HG02763 (cell line): ENCODE measurements at regions not wholly inside any gene's neighbourhood (a gene's known extent, or its start where the extent isn't known, plus 50 kb on each side); places are given as distances from the start of the nearest gene placed in this dataset.
"Not testable (repeated sequence)": the region's sequence is repeated elsewhere in the genome, so short reads cannot be mapped to it uniquely, and the experiment has no call there.

Source experiments
- ATAC-seq: cut with Tn5 transposase; IDR thresholded peaks from one replicate; pipeline ENCODE4 v1.9.1; 2021; ENCODE audit warnings: mild to moderate bottlenecking, moderate library complexity; ENCODE audit not compliant: unreplicated experiment

DNA sequence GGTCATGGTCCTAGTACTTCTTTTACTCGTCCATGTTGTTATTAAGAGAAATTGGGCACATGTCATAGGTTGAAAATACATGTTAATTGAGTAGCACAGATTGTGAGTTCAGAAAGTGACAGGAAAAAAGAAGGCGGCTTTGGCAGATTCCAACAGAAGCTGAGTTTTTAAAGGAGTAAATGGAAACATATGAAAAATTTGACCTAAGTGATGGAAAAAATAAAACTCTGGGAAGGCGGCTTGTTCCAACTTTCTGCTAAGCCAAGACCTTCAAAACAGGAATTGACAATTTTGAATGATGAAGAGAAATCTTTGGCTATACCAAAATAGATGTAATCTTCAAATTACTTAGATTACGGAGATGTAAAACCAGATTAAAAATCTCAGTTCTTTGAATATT, 868.0 kb downstream of the EPHA4 start:
- no peak for ATAC-seq

DNA sequence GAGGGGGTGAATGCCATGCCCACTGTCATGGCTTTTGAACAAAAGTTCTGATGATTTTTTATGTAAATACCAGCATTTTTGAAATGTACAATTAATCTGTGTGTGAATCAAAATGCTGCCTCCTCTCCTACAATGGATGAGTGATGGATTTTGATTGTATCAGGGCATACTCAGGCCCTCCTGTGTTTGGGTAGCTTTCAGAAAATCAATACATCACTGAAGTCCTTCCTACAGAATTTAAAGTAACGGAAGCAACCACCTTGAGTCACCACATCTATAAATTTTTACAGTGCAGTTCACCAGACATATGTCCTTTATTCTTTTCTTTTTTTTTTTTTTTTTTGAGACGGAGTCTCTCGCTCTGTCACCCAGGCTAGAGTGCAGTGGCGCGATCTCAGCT, 867.3 kb downstream of the EPHA4 start:
- ATAC-seq = no peak

DNA sequence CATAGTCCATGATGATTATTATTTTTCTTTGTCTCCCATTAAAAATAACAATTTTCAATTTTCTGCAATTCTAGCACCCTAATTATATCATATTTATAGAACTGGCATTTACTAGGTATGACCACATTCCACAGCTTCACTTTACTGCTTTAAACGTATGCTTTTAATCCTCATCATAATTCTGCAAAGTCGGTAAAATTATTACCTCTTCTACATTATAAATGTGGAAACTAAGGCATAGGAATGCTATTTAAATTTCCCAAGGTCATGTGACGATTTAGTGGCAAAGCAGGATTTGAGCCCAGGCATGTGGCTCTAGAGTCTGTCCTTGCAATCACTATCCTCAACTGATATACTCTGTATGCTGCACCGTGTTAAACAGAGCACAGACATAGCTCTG, 866.4 kb downstream of the EPHA4 start:
- ATAC-seq = no peak

DNA sequence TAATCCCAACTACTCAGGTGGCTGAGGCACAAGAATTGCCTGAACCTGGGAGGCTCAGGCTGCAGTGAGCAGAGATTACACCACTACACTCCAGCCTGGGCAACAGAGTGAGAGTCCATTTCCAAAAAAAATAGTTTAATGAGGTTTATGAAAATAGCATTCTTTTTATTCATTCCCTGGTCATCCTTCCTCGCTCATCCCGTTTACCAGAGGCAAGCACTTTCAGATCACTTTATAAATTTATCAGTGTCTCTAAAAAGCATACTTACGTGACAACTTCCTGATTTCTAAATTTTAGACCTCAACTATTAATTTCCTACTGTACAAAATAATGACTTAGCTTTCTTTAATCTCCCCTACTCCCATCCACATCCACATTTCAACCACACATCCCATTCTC, 864.8 kb downstream of the EPHA4 start:
- no peak for ATAC-seq

DNA sequence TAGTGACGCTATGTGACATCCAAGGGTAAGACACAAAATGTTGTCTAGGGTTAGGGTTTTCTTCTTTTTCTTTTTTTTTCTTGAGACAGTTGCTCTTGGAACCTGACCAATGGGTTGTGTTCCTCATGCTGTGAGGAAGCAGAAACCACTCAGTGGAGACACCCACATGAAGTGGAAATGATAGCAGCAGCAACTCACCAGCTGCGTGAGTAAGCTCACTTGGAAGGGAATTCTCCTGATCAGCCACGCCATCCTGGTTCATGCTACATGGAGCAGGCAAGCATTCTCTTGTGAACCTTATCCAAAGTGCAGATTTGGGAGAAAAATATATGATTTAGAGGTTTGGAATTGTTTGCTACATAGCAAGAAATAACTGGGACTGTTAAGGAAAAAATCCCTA, 863.7 kb downstream of the EPHA4 start:
- ATAC-seq = no peak

DNA sequence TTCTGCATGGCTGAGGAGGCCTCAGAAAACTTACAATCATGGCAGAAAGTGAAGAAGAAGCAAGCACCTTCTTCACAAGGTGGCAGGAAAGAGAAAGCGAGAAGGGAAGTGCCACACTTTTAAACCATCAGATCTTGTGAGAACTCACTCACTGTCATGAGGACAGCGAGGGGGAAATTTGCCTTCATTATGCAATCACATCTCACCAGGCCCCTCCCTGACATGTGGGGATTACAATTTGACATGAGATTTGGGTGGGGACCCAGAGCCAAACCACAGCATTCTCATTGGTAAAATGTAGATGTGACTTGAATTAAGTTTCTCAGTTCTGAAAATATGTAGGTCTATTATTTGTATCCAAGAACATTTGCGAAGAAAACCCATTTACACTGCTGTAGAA, 854.8 kb downstream of the EPHA4 start:
- no peak for ATAC-seq

DNA sequence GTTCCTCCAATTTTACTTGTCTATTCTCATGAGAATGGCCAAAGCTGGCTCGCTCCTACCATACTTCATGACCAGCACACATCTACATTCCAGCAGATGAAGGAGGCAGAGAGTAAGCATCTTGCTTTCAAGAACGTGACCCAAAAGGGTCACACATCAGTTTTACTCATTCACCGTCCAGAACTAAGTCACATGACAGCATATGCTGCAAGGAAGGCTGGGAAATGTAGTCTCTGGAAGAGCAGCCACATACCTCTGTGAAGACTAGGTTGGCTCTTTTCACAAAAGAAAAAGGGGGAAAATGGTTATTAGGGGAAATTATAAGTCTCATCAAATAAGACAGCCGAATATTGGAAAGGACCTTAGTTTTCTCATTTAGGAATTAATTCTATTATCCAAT, 835.3 kb downstream of the EPHA4 start:
- ATAC-seq = no peak

DNA sequence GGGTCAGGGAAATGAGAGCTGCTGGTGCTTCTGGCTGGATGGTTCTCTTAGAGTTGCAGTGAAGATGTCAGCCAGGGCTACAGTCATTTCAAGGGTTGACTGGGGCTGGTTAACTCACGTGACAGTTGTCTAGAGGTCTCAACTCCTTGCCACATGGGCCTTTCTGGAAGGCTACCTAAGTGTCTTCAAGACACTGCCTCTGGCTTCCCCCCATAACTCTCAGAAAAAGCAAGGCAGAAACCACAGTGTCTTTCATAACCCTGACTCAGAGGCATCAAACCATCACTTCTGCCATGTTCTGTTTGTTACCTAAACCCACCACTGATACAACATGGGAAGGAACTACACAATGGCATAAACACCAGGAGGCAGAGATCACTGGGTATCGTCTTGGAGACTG, 828.9 kb downstream of the EPHA4 start:
- ATAC-seq = no peak

DNA sequence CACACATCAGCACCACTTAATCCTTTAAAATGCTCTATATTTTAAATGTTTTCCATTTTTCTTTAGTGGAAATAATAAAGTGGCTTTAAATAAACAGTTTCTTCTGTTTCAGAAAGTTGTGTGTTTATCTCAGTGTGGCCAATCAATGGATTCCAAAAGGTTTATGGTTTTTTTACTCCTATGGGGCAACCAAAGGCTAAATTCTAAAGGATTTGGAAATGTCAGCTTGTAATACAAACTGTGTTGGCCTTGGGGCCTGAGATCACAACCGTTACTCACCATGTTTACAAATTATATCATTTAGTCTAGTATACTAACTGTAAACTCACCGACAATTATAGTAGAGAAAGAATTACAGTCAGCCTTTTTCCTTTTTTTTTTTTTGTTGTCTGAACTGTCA, 827.2 kb downstream of the EPHA4 start:
- no peak for ATAC-seq

DNA sequence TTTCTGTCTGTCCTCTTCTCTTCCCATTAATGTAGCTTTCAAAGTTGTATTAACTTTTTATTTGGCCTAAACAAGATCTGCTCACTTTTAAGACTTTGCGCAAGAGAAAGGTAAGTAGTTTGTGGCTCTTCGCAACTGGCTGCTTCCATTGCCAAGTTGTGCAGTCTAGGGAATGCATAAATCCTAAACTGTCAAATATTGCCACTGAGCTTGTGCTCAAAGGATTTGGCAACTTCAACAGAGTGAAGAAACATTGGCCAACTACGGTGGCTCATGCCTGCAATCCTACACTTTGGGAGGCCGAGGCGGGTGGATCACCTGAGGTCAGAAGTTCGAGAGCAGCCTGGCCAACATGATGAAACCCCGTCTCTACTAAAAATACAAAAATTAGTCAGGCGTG, 826.4 kb downstream of the EPHA4 start:
- ATAC-seq = no peak

DNA sequence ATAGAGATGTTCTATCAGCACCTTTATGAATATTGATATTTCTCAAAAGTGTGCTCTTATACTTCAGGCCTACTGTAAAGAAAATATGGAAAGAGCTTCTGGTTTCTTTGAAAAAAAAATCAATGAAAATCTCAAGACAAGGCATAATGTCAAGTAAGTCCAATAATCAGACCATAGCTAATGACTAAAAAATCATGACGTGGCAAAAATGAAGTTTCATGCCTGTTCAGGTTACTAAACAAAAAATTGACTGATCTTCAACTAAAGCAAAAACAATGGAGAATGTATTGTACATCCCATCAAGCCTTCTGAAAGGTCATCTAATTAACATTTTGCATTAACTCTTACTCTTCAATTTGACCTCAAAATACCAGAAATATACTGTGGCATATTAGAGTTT, 824.4 kb downstream of the EPHA4 start:
- no peak for ATAC-seq

DNA sequence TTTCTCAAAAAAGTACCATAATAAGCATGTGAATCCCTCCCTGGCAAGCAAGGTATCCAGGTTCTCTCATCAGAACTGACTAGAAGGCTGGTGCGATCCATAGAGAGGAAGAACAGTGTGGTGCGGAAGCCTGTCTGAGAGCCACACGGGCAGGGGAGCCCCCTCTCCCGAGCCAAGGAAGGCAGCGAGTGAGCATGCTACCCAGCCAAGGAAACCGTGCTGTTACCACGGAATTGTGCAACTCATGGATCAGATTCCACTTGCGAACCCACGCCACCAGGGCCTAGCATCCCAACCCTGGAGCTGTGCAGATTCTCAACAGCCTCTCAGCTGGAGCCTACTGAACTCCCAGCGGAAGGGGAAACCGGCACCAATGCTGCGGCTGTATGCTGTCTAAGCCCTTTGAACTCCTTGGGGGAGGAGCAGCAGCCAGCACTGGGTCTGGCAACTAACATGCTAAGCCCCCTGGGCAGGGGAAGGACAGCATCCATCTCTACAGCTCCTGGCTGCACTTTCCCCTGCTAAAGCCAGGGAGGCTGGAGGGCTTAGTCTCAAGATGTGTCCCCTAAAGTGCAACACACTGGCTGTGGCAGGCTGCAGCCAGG, 823.1 kb downstream of the EPHA4 start:
- ATAC-seq = no peak

DNA sequence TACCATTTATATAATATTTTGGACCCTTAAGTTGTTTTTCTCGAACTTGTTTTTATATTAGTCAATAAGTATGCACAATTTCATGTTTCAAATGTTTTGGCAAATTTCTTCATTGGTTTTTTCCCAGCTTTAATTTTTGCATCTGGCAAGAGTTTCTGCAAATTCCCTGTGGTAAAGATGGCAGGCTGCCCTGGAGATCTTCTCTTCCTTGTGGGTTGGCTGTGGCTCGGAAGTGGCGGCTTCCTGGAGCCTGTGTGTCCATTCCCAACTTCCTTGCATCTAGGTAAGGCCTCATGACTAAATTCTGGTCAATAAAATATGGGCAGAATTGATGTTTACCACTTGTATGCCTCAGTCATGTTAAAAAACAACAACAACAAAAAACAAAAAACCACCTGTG, 818.6 kb downstream of the EPHA4 start:
- no peak for ATAC-seq

DNA sequence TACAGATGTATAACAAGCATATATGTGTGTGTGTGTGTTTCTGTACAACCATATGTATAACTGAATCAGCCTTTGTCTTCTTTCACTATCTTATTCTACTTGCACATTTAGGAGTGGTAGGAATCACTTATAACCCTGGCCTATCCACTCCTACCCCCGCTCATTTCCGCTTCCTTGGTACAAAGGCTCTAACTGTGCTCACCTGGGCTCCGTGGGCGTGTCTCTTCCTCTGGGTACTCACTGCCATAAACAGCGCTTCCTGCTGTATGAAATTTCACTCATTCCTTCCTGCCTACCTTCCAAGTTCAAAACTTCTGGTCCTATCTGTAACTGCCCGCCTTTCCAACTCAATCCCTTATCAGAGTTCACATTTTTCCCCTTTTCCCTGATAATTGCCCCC, 815.5 kb downstream of the EPHA4 start:
- no peak for ATAC-seq

DNA sequence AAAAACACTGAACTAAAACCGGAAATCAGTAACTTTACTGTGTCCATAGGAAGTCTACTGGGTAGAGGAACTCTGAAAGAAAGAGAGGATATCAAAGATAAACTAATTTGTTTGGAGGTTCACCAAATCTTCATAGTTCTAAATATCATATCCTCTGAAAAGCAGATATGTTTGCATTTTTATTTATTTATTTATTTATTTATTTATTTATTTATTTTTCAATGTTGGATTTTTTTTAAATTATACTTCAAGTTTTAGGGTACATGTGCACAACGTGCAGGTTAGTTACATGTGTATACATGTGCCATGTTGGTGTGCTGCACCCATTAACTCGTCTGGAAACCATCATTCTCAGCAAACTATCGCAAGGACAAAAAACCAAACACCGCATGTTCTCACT, 813.7 kb downstream of the EPHA4 start:
- ATAC-seq = not testable (repeated sequence)

DNA sequence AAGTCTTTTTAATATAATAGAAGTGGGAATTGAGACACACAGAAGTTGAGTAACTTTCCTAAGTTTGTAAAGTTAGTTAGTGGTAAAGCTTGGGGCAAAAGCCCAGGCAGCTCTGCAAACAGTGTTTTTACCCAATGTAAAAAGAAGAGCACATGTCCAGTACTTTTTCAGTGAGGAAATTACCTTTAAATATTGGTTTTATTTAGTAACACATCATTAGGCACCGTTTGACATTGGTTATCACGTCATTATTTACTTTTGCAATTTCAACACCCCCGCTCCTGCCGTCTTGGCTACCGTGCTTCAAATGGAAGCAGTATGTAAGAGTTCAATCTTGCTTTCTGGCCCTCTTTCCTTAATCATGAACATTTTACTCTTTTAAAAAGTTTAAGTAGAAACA, 807.9 kb downstream of the EPHA4 start:
- ATAC-seq = no peak

DNA sequence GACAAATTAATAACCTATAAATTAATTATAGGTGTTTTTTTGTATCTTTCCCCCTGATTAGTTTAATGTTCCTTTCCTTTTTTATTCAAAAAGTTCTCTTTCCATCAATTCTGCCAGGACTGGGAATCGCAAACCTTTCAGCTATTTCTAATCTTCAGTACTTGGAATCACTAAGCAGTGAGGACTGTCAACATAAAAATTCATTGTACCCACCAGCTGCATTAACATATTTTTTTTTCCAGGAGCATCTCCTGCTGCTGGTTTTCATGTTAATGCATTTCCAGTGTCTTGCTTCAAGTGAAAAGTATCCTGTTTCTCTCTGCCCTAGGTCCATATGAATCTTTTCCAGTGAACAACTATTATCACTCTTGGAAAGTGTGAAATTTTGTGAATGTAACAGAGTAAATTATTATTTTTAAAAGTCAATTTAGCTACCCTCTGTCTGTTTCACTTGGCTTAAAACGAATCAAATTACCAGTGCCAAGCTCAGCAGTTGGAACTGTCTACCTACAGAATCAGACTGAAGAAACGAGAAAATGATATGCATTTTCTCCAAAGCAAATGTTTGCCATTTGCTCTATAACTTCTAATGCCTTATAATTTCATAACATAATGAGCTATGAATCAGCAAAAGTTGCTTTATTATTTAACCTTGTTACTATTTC, 804.4 kb downstream of the EPHA4 start:
- no peak for ATAC-seq

DNA sequence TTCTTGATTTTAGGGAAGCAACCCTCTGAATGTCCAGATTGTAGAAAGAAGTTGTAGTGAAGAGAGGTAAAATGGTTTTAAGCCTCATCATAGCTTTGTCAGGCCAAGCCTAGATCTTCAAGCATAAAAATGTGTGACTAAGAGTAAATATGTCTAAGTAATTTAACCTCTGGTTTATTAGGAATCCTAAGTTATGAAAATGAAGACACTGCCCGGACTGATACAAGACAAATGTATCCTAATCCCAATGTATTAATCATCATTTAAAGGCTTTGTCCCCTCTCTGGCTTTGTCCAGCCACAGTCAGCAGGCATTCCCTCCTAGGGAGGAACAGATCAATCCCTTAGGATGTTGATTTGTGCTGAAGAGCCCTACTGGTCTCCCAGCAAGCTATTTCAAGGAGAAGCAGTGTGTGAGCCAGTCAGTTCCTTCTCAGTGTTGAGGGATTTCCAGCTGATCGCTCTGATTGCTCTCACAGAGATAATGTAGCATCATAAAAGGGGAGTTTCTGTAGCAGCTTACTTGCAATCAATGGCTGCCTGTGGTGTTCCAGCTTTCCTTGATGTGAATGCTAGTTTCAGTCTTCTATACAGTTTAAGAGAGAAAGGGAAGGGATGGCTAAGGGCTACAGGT, 796.1 kb downstream of the EPHA4 start:
- ATAC-seq = no peak

DNA sequence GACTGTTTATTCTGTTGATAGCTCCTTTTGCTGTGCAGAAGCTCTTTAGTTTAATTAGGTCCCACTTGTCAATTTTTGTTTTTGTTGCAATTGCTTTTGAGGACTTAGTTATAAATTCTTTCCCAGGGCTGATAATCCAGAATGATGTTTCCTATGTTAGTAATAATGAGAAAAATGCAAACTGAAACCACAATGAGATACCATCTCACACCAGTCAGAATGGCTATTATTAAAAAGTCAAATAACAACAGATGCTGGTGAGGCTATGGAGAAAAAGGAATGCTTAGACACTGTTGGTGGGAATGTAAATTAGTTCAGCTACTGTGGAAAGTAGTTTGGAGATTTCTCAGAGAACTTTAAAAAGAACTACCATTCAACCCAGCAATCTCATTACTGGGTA, 793.0 kb downstream of the EPHA4 start:
- not testable (repeated sequence) for ATAC-seq

DNA sequence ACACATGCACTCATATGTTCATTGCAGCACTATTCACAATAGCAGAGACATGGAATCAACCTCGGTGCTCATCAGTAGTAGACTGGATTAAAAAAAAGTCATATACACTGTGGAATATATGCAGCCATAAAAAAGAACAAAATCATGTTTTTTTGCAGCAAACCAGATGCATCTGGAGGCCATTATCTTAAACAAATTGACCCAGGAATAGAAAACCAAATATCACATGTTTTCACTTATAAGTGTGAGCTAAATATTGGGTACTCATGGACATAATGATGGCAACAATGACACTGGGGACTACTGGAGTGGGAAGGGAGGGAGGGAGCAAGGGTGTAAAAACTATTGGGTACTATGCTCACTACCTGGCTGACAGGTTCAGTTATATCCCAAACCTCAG, 792.6 kb downstream of the EPHA4 start:
- no peak for ATAC-seq

DNA sequence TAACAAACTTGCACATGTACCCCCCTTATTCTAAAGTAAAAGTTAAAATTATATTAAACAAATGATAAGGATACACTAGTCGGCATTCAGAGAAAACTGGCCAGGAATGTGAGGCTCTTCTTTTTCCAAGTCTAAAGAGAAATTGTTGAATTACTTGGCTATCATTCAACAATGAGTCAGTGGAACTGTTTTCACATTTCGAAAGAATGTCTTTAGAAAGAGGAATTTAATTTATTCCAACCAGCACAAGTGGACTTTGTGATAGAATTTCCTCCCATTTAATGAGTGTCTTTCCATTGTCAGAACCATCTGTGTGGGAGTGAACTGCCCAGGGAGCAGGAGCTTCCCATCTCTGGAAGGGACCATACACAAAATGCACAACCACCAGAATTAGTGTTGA, 792.2 kb downstream of the EPHA4 start:
- ATAC-seq = no peak

DNA sequence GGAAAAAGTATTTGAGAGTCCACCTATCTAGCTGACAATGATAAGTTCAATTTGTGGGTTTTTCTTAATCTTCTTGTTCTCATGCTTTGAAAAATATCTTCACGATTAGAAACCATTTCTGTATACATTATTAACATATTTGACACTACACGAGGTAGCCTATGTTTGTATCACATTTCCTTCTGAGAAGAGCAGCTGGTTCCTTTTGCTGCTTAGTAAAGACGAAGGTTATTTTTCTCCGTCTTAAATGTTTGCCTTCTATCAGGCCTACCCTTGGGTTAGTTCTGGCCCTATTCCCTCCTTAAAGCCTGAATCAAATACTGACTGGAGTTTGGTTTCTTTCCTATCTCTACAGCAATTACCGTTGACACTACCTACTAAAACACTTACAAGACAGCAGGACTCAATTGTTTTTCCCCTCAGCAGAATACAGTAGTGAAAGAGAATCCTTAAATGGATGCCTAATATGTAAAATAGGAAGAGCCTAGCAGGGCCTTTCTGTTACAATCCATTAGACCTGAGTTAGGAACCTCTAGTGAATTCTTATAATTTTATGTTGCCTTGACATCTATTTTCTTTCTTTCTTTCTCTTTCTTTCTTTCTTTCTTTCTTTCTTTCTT, 790.4 kb downstream of the EPHA4 start:
- ATAC-seq = no peak
